Transverse colon (tissue), 4 donors: ENCODE measurements at regions not wholly inside any gene's neighbourhood (a gene's known extent, or its start where the extent isn't known, plus 50 kb on each side); places are given as distances from the start of the nearest gene placed in this dataset.

ENCODE experiments used
- POLR2A ChIP-seq: fragments of 450-650 bp; IDR thresholded peaks from one replicate; pipeline ENCODE4 v1.6.1; 2016; ENCODE audit warnings: antibody characterized with exemption, mild to moderate bottlenecking, moderate library complexity
- POLR2AphosphoS5 ChIP-seq, 3 donors: sonication (generic); formaldehyde crosslinking; IDR thresholded peaks; one replicate each; pipeline ENCODE4 v1.6.1; 2016; ENCODE audit warnings: antibody characterized with exemption in 3 of 3
- TF ChIP-seq, protein P1 (sequence below), 5 experiments: fragments of 200-600 bp in 3 of 5; fragments of 450-650 bp in 2 of 5; sonication (generic) in 3 of 5; IDR thresholded peaks; 1 replicate in 2 of 5; 2 replicates in 3 of 5; pipeline ENCODE4 v1.5.1; 2016 to 2017; ENCODE audit warnings: antibody characterized with exemption in 5 of 5, inconsistent platforms in 3 of 5, mild to moderate bottlenecking in 2 of 5, moderate library complexity in 1 of 5

GRCh38 chr3:162436826-162437225, 940.2 kb downstream of the OTOL1 start:
- TF ChIP-seq, protein P1, sequence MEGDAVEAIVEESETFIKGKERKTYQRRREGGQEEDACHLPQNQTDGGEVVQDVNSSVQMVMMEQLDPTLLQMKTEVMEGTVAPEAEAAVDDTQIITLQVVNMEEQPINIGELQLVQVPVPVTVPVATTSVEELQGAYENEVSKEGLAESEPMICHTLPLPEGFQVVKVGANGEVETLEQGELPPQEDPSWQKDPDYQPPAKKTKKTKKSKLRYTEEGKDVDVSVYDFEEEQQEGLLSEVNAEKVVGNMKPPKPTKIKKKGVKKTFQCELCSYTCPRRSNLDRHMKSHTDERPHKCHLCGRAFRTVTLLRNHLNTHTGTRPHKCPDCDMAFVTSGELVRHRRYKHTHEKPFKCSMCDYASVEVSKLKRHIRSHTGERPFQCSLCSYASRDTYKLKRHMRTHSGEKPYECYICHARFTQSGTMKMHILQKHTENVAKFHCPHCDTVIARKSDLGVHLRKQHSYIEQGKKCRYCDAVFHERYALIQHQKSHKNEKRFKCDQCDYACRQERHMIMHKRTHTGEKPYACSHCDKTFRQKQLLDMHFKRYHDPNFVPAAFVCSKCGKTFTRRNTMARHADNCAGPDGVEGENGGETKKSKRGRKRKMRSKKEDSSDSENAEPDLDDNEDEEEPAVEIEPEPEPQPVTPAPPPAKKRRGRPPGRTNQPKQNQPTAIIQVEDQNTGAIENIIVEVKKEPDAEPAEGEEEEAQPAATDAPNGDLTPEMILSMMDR (IDR thresholded peaks at IDR 0.05) = no peak
- TF ChIP-seq POLR2AphosphoS5 (IDR thresholded peaks at IDR 0.05) = no peak
- no peak for TF ChIP-seq POLR2A
